NCI-H446 treated with DMSO at 0.1 percent for 48 hours (cell line): ENCODE measurements at regions not wholly inside any gene's neighbourhood (a gene's known extent, or its start where the extent isn't known, plus 50 kb on each side); places are given as distances from the start of the nearest gene placed in this dataset.

Experiments used
- DNase-seq: peaks from one replicate; lab custom pipeline; 2025; lab: John Stamatoyannopoulos, UW

- DNase-seq, result no peak
These were observed 55.8 kb upstream of the GSE1 start for GRCh38 chr16:85557083-85557970.

GRCh38 chr16:85557971-85558657, 55.0 kb upstream of the GSE1 start:
- no peak for DNase-seq

GRCh38 chr16:85560932-85561247, 52.2 kb upstream of the GSE1 start:
- DNase-seq, result no peak

GRCh38 chr16:85561248-85562092, 51.7 kb upstream of the GSE1 start:
- no peak for DNase-seq

GRCh38 chr16:85562093-85562786, 50.9 kb upstream of the GSE1 start:
- DNase-seq, result no peak

GRCh38 chr16:85563034-85563433, 50.1 kb upstream of the GSE1 start:
- no peak for DNase-seq
